ENCODE measurements at regions not wholly inside any gene's neighbourhood (a gene's known extent, or its start where the extent isn't known, plus 50 kb on each side); places are given as distances from the start of the nearest gene placed in this dataset.
"Not testable (repeated sequence)": the region's sequence is repeated elsewhere in the genome, so short reads cannot be mapped to it uniquely, and the experiment has no call there.

GRCh38 chr9:31585158-31585557, 799.3 kb upstream of the ACO1 start:
- no peak for DNase-seq (ENCODE audit: low spot score)

DNA sequence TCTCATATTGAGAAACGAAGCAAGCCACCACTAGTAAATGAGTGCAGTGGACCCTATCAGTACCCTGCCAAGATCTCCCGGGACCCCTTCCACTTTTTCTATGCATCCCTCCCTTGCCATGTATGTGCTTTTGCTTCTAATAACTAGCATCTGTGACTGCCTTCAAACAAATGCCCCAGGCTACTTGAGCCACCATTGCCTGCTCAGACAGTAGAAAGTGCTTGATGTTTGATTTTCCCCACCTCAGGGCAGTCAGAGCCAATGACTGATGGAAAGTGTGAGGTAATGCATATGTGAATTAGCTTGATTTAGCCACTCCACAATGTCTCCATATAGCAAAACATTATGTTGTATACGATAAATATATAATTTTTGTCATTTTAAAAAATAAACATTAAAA, 797.3 kb upstream of the ACO1 start:
- DNase-seq (ENCODE audit: low spot score), result no peak

DNA sequence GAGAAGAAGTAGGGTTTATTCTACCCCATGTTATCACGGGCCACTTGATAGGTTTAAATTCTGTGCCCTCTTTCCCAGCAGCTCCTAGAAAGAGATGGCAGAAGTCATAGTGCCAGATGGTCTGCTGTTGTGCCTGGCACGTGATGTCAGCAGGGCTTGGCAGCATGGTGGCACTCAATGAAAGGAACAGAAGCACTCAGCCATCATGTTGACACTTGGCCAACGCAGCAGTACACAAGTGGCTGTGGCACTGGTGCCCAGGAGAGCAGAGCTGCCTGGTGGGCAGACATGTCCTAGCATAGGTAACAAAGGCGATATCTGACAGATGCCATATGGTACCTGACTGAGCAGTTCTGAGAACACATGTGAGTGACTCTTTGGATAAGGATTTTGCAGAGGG, 796.4 kb upstream of the ACO1 start:
- DNase-seq (ENCODE audit: low spot score), result no peak

DNA sequence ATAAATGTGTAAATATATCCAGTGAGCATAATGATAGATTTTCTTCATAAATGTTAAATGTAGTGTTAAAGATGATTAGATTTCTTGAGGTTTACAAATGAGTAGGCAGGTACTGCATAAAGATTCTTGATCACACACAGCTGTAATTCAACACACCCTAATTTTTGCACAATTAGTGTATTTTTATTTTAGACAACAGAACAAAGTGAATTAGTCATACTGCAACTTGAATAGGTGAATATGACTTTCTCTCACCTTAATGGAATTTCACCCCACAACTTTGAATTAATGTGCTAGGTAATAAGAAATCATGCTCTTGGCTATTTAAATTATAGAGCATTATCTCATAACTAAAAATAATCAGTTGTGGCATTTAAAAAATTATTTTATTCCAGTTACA, 795.7 kb upstream of the ACO1 start:
- no peak for DNase-seq (ENCODE audit: low spot score)

DNA sequence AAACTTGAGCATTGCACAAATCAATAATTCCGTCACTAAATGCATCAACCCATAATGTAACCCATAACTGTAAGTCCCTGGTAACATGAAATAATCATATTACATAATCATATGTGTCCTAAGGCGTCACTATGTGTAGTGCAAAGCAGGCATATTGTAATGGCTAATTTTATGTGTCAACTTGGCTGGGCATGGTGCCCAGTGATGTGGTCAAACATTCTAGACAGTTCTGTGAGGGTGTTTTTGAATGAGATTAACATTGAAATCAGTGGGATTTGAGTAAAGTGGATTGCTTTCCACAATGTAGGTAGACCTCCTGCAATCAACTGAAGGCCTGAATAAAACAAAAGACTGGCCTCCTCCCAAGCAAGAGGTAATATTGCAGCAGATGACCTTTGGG, 794.4 kb upstream of the ACO1 start:
- no peak for DNase-seq (ENCODE audit: low spot score)

DNA sequence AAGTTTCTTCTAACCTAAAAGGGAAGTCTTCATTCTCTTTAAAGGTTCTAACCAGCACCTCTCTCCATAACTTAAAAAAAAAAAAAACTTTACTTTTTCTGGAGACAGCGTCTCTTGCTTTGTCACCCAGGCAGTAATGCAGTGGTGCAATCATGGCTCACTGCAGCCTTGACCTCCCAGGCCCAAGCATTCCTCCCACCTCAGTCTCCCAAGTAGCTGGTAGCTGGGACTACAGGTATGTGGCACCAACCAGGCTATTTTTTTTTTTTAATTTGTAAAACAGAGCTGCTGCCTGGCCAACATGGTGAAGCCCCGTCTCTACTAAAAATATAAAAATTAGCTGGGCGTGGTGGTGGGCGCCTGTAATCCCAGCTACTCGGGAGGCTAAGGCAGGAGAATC, 787.4 kb upstream of the ACO1 start:
- not testable (repeated sequence) for DNase-seq (ENCODE audit: low spot score)

DNA sequence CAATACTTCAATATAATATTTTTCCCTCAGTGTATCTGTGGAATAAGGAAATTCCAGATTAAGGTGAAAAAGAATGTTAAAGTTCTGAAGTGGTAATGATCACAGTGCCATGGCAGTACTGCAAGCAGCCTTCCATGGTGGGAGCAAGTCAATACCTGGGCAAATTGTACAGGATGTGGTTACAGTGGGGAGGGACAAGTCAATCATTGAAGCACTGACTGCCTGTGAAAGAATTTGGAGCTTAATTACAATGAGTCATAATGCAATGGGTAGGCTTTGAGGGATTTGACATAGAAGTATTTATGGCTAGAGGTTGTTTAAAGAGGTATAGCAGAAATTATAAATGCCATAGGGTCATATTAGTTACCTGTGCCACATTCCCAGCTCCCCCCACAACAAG, 786.5 kb upstream of the ACO1 start:
- no peak for DNase-seq (ENCODE audit: low spot score)

DNA sequence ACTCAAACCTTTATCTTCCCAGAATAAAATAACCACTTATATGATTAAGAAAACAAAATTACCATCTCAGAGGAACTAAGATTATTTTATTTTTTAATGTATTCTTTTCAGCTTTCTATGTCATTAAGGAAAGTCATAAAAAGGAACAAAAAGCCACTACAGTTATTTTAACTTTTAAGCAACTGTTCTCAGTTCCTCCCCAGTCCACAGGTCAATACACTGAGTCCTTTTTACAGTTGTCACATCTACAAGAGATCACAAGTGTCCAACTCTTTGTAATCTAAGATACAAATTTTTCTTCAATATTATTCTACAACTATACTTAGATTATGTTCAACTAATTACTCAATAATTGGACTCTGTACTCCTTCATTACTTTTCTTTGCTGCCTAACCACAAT, 782.8 kb upstream of the ACO1 start:
- no peak for DNase-seq (ENCODE audit: low spot score)

DNA sequence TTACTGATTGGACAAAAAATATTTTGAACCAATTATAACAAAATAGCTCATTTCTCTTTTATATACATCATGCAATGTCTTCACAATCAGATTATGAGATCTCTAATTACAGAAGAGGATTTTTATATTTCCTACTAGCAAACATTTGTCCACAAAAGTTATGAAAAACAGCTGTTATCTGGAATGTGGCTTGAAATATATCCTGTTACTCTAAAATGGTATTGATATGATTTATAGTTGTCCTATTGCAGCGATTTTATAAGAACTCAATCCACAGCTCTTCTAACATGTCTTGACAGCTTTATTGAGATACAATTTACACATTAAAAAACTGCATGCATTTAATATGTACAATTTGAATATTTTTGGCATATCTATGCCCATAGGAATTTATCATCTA, 779.9 kb upstream of the ACO1 start:
- DNase-seq (ENCODE audit: low spot score), result no peak

- no peak for DNase-seq (ENCODE audit: low spot score)
These were observed 779.3 kb upstream of the ACO1 start for GRCh38 chr9:31605164-31605563.

DNA sequence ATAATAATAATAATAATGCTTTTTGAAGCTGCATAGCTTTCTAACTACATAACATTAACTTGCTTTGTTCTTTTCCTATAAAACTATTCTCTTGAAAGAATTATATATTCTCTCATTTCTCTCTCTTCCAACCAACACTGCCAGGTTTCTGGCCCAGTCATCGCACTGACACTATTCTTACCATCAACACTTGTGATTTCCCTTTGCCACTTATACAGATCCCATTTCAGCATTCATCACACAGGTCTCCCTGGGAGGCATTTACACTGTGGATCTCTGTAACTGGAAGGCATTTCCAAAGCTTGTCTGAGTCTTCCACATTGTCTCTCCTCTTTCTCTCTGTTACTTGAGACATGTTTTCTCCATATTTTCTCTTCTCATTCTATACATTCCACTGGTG, 777.8 kb upstream of the ACO1 start:
- no peak for DNase-seq (ENCODE audit: low spot score)

DNA sequence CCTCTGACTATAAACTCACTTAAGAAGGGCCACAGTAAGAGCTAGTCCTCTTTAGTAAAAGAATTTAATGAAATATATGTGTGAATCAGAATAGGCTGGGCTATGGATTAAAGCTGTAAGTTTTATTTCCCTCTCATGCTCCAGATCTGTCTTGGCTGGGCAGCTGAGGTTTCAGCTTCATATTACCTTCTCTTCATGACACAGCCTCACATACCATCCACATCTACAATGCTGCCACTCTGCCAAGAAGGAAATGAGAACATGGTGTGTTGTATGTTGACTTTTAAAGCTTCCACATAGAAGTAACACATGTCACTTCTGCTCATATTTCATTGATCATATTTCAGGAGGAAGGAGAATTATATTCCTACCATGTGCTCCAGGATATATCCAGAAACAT, 776.0 kb upstream of the ACO1 start:
- no peak for DNase-seq (ENCODE audit: low spot score)

GRCh38 chr9:31608881-31609280, 775.6 kb upstream of the ACO1 start:
- no peak for DNase-seq (ENCODE audit: low spot score)

GRCh38 chr9:31612336-31613030, 772.0 kb upstream of the ACO1 start:
- DNase-seq (ENCODE audit: low spot score), result no peak

- DNase-seq (ENCODE audit: low spot score), result no peak
These were observed 768.5 kb upstream of the ACO1 start for GRCh38 chr9:31615966-31616365.

- DNase-seq (ENCODE audit: low spot score), result no peak
These were observed 760.9 kb upstream of the ACO1 start for GRCh38 chr9:31623511-31623910.

DNA sequence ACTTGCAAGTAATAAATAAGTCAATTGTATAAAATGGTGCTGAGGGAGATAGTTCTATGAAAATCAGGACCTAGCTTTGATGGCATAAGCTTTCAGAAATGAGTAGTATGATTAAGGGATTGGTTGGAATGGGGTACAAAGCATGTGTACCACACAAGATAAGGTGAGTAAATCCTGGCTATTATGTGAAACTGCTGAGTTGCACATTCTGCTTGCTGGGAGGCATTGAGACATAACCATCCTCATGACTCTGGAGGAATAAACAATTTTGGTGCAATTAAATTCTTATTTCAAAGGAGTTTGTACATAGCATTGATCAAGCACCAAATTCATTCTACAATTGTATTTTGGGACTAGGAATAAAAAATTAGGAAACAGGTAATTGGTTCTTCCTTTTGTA, 755.2 kb upstream of the ACO1 start:
- no peak for DNase-seq (ENCODE audit: low spot score)

GRCh38 chr9:31637265-31637664, 747.2 kb upstream of the ACO1 start:
- no peak for DNase-seq (ENCODE audit: low spot score)

GRCh38 chr9:31637861-31638260, 746.6 kb upstream of the ACO1 start:
- no peak for DNase-seq (ENCODE audit: low spot score)

DNA sequence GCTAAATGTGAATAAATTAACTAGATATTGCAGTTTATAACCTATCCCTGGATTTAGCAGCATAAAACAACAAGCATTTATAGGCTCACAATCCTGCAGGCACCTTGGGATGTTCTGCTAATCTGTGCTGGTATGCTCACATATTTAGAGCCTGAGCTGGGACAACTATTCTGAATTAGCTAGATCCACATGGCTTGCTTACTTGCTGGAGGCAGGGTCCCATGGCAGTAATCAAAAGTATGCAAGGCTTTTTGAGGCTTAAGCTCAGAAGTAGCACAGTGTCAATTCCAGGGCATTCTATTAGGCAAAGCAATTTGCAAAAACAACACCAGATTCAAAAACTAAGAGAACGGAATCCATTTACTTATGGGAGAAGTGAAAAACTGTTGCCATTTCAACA, 745.0 kb upstream of the ACO1 start:
- DNase-seq (ENCODE audit: low spot score), result no peak

- no peak for DNase-seq (ENCODE audit: low spot score)
These were observed 715.1 kb upstream of the ACO1 start for GRCh38 chr9:31669311-31669710.

- no peak for DNase-seq (ENCODE audit: low spot score)
These were observed 713.4 kb upstream of the ACO1 start for GRCh38 chr9:31671011-31671410.

- DNase-seq (ENCODE audit: low spot score), result no peak
These were observed 710.2 kb upstream of the ACO1 start for GRCh38 chr9:31674264-31674663.

- no peak for DNase-seq (ENCODE audit: low spot score)
These were observed 707.0 kb upstream of the ACO1 start for GRCh38 chr9:31677415-31677814.

DNA sequence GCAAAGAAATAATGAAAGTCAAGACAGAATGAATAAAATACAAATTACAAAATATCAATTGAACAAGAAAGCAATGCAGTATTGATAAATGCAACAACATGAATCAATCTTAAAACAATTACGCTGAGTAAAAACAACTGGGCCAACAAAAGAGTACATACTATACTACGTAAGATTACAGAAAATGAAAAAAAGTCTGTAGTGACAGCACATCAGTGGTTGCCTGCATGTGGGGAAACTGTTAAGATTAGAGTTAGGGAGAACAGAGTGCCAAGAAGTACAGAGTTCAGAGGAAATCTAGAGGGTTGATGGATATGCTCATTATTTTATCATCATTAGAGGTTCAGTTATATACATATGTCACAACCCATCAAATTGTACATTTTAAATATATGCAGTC, 706.6 kb upstream of the ACO1 start:
- no peak for DNase-seq (ENCODE audit: low spot score)
